SK-N-SH (cell line): ENCODE measurements at regions not wholly inside any gene's neighbourhood (a gene's known extent, or its start where the extent isn't known, plus 50 kb on each side); places are given as distances from the start of the nearest gene placed in this dataset.

Experiments used
- CTCF ChIA-PET: fragments of 300-600, 350-600 bp; formaldehyde crosslinking; extraction: SDS; loops from one replicate; lab custom pipeline; 2021; lab: Yijun Ruan, JAX
- POLR2A ChIA-PET: fragments of 350-600 bp; sonication (Branson Sonifier 250); formaldehyde crosslinking; extraction: SDS; loops from one replicate; lab custom pipeline; 2020; ENCODE audit warnings: antibody characterized with exemption, inconsistent platforms; lab: Yijun Ruan, JAX
- DNase-seq: peaks from one replicate; pipeline ENCODE4 v3.0.0; 2012
- H2AFZ ChIP-seq: fragments of 200-600 bp; sonication (generic); 2 replicates; pipeline ENCODE4 v1.8.1; 2016; ENCODE audit warnings: antibody characterized with exemption, mild to moderate bottlenecking, low read depth
- H3F3A ChIP-seq: fragments of 200-600 bp; sonication (generic); replicated peaks from 2 replicates; pipeline ENCODE3; 2016; ENCODE audit warnings: antibody characterized with exemption, mild to moderate bottlenecking; ENCODE audit not compliant: insufficient read depth
- H3K27ac ChIP-seq, 2 experiments: fragments of 200-500 bp in 1 of 2; fragments of 200-600 bp in 1 of 2; sonication (Bioruptor generic) in 1 of 2; sonication (generic), shearing (Covaris generic) in 1 of 2; 2 replicates each; pipeline versions ENCODE4 v1.5.1 to v1.6.1; 2014 to 2016; ENCODE audit warnings: low read depth in 2 of 2, inconsistent platforms in 1 of 2, low read length in 1 of 2, mild to moderate bottlenecking in 1 of 2, mixed read lengths in 1 of 2
- H3K27me3 ChIP-seq: fragments of 200-600 bp; sonication (generic), shearing (Covaris generic); 2 replicates; pipeline ENCODE4 v1.6.1; 2016; ENCODE audit warnings: mixed run types; ENCODE audit not compliant: insufficient read depth
- H3K36me3 ChIP-seq, 2 experiments: fragments of 200-500 bp in 1 of 2; fragments of 200-600 bp in 1 of 2; sonication (Bioruptor generic) in 1 of 2; sonication (generic) in 1 of 2; replicated peaks in 1 of 2; 2 replicates each; pipeline versions ENCODE3 to v1.5.1; 2014 to 2016; ENCODE audit warnings: low read length in 1 of 2, mild to moderate bottlenecking in 1 of 2; ENCODE audit not compliant: insufficient read depth in 2 of 2, control insufficient read depth in 1 of 2
- H3K4me1 ChIP-seq, 2 experiments: fragments of 200-500 bp in 1 of 2; fragments of 200-600 bp in 1 of 2; sonication (Bioruptor generic) in 1 of 2; sonication (generic), shearing (Covaris generic) in 1 of 2; 2 replicates each; pipeline versions ENCODE4 v1.5.1 to v1.6.1; 2014 to 2016; ENCODE audit warnings: low read depth in 1 of 2, low read length in 1 of 2, mixed run types in 1 of 2; ENCODE audit not compliant: insufficient read depth in 2 of 2, control insufficient read depth in 1 of 2
- H3K4me2 ChIP-seq: fragments of 200-600 bp; sonication (generic), shearing (Covaris generic); 2 replicates; pipeline ENCODE4 v1.6.1; 2017; ENCODE audit warnings: mixed run types
- H3K4me3 ChIP-seq, 2 experiments: fragments of 200-500 bp in 1 of 2; fragments of 200-600 bp in 1 of 2; sonication (Bioruptor generic) in 1 of 2; sonication (generic), shearing (Covaris generic) in 1 of 2; 2 replicates each; pipeline versions ENCODE4 v1.5.1 to v1.8.1; 2014 to 2016; ENCODE audit warnings: low read depth in 2 of 2, inconsistent platforms in 1 of 2, low read length in 1 of 2, mild to moderate bottlenecking in 1 of 2, mixed read lengths in 1 of 2, moderate library complexity in 1 of 2
- H3K79me2 ChIP-seq: fragments of 200-600 bp; sonication (generic); 2 replicates; pipeline ENCODE4 v1.8.1; 2017; ENCODE audit warnings: mild to moderate bottlenecking; ENCODE audit not compliant: insufficient read depth
- H3K9ac ChIP-seq: fragments of 200-600 bp; sonication (generic); 2 replicates; pipeline ENCODE4 v1.6.1; 2017; ENCODE audit warnings: mixed run types
- H3K9me2 ChIP-seq: fragments of 200-600 bp; sonication (generic); 2 replicates; pipeline ENCODE4 v1.6.1; 2017; ENCODE audit warnings: mixed run types
- H3K9me3 ChIP-seq: fragments of 200-600 bp; sonication (generic); 2 replicates; pipeline ENCODE4 v1.6.1; 2017; ENCODE audit warnings: mixed run types, mild to moderate bottlenecking, moderate library complexity
- H4K20me1 ChIP-seq: fragments of 200-600 bp; sonication (generic); 2 replicates; pipeline ENCODE4 v1.6.1; 2017; ENCODE audit warnings: mild to moderate bottlenecking, mixed run types; ENCODE audit not compliant: insufficient read depth
- EP300 ChIP-seq, 2 experiments: IDR thresholded peaks; 2 replicates each; pipeline versions ENCODE4 v1.4.0 to v1.6.1; 2012; ENCODE audit warnings: borderline replicate concordance in 1 of 2, low read depth in 1 of 2, low read length in 1 of 2
- EZH2phosphoT487 ChIP-seq: fragments of 200-600 bp; sonication (generic); IDR thresholded peaks from 2 replicates; pipeline ENCODE4 v1.6.1; 2017; ENCODE audit warnings: low read depth, mixed run types, mild to moderate bottlenecking, antibody characterized with exemption, moderate library complexity, borderline replicate concordance
- FOSL2 ChIP-seq: IDR thresholded peaks from 2 replicates; pipeline ENCODE4 v1.4.0; 2012; ENCODE audit warnings: low read depth, mild to moderate bottlenecking, moderate library complexity, borderline replicate concordance
- GATA2 ChIP-seq: sonication (generic); formaldehyde crosslinking; IDR thresholded peaks from 2 replicates; pipeline ENCODE4 v1.5.0; 2020; ENCODE audit warnings: mild to moderate bottlenecking, missing genetic modification reagents
- IRF3 ChIP-seq: fragments of 150-350 bp; IDR thresholded peaks from 2 replicates; pipeline ENCODE4 v1.6.1; 2016; ENCODE audit warnings: mild to moderate bottlenecking, low read depth, low read length
- JUND ChIP-seq: IDR thresholded peaks from 2 replicates; pipeline ENCODE4 v1.4.0; 2012
- NFIC ChIP-seq: IDR thresholded peaks from 2 replicates; pipeline ENCODE4 v1.4.0; 2012; ENCODE audit warnings: borderline replicate concordance
- POLR2AphosphoS5 ChIP-seq: IDR thresholded peaks from 2 replicates; pipeline ENCODE4 v1.6.1; 2012; ENCODE audit warnings: low read depth, low read length
- RAD21 ChIP-seq: IDR thresholded peaks from 2 replicates; pipeline ENCODE4 v1.6.1; 2012; ENCODE audit warnings: mild to moderate bottlenecking, low read length
- RCOR1 ChIP-seq: fragments of 150-350 bp; IDR thresholded peaks from 2 replicates; pipeline ENCODE4 v1.6.1; 2017; ENCODE audit warnings: antibody characterized with exemption, low read length
- SIN3A ChIP-seq: IDR thresholded peaks from 2 replicates; pipeline ENCODE4 v1.6.1; 2012; ENCODE audit warnings: low read depth, mild to moderate bottlenecking, low read length, moderate library complexity, borderline replicate concordance
- SMC3 ChIP-seq: IDR thresholded peaks from 2 replicates; pipeline ENCODE4 v1.6.1; 2012; ENCODE audit warnings: low read depth, low read length, improper control_type of control experiment
- TCF12 ChIP-seq: IDR thresholded peaks from 2 replicates; pipeline ENCODE4 v1.4.0; 2012
- USF1 ChIP-seq: IDR thresholded peaks from 2 replicates; pipeline ENCODE4 v1.4.0; 2012; ENCODE audit warnings: low read depth, borderline replicate concordance
- YY1 ChIP-seq: IDR thresholded peaks from 2 replicates; pipeline ENCODE4 v1.4.0; 2012; ENCODE audit warnings: low read depth, mild to moderate bottlenecking
- WGBS: methylation state at CpG from one replicate; pipeline ENCODE4 v1.1.6; 2017; ENCODE audit warnings: low lambda C conversion rate; 5-methylcytosine and 5-hydroxymethylcytosine counted together

GRCh38 chr1:70866542-70867264 lies 180.9 kb downstream of the PTGER3 start:
- H4K20me1 ChIP-seq = no peaks in the 10 kb centered on the region
- DNase-seq = no peak
- POLR2A ChIA-PET = no interaction called here
- no peak for TF ChIP-seq YY1
- 0 out of 2 replicates have a peak, but pooled peaks have one; percentile 24 for TF ChIP-seq RAD21
- H3K79me2 ChIP-seq = no peaks in the 10 kb centered on the region
- H3K4me3 ChIP-seq = no peak overlapping the region
- H3K27ac ChIP-seq = no peak overlapping the region
- no peaks in the 10 kb centered on the region for H3K9me2 ChIP-seq
- no peaks in the 10 kb centered on the region for H3F3A ChIP-seq
- no peak overlapping the region for H3K4me2 ChIP-seq
- CTCF ChIA-PET = no interaction called here
- H3K4me1 ChIP-seq = no peaks in the 10 kb centered on the region
- no peaks in the 10 kb centered on the region for H3K27me3 ChIP-seq
- H3K9ac ChIP-seq = no peak overlapping the region
- no peaks in the 10 kb centered on the region for H3K9me3 ChIP-seq
- no peak overlapping the region for H2AFZ ChIP-seq
- WGBS = 49% methylated on average over 3 of the region's 4 CpGs
- no peaks in the 10 kb centered on the region for H3K36me3 ChIP-seq

- Histone ChIP-seq H3K9me3 (no peaks in the 10 kb centered on the region), H3K9ac (no peak overlapping the region), H3K4me3 (no peak overlapping the region), H3K4me1 (peaks cover 0 to 4% of the 10 kb centered on the region in 2 experiments; a peak in 1 of 4 replicates), H3K36me3 (no peaks in the 10 kb centered on the region), H3F3A (no peaks in the 10 kb centered on the region), H3K27ac (no peak overlapping the region), H3K27me3 (no peaks in the 10 kb centered on the region), H3K9me2 (no peaks in the 10 kb centered on the region), H3K79me2 (no peaks in the 10 kb centered on the region), H4K20me1 (no peaks in the 10 kb centered on the region), H2AFZ (no peak overlapping the region), H3K4me2 (no peak overlapping the region)
- no peak for DNase-seq
- 52% methylated on average over 3 of the region's 3 CpGs for WGBS
- TF ChIP-seq NFIC (no peak), TCF12 (no peak), USF1 (no peak), FOSL2 (no peak), EP300 (IDR thresholded peaks at IDR 0.05; ENCODE audit: borderline replicate concordance in 1 of 2, low read depth in 1 of 2, low read length in 1 of 2) (no peak), JUND (no peak), EZH2phosphoT487 (no peak), SMC3 (no peak), RCOR1 (no peak), IRF3 (no peak), GATA2 (CRISPR knock-in tag) (no peak), SIN3A (no peak), POLR2AphosphoS5 (no peak)
- CTCF ChIA-PET = interaction anchor here (1.3 kb wide), 1 partner anchor 19 kb away, joined by 3 read pairs; no protein-coding TSS in a partner anchor
- POLR2A ChIA-PET = no interaction called here
Measured at GRCh38 chr1:70871790-70872189, 175.8 kb downstream of the PTGER3 start.
